ENCODE measurements at regions not wholly inside any gene's neighbourhood (a gene's known extent, or its start where the extent isn't known, plus 50 kb on each side); places are given as distances from the start of the nearest gene placed in this dataset.
"Not testable (repeated sequence)": the region's sequence is repeated elsewhere in the genome, so short reads cannot be mapped to it uniquely, and the experiment has no call there.

DNA sequence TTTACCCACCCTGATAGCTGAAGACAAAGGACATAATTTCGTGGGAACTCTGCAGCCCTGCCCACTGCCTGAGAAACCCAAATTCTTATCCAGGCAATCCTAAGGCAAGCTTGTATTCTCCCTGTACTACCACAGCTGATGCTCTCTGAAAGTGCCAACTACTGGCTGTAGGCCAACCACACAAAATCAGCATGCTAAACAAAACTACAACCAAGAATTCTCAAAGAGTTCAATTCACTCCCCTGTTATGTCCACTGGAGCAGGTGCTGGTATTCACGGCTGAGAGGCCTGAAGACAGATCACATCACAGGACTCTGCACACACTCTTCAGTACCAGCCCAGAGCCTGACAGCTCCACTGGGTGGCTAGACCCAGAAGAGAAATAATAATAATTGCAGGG, 375.9 kb upstream of the NDST4 start:
- no peak for DNase-seq (ENCODE audit: low read depth, low spot score)

GRCh38 chr4:115485402-115485801, 372.0 kb upstream of the NDST4 start:
- DNase-seq (ENCODE audit: low read depth, low spot score): no peak

DNA sequence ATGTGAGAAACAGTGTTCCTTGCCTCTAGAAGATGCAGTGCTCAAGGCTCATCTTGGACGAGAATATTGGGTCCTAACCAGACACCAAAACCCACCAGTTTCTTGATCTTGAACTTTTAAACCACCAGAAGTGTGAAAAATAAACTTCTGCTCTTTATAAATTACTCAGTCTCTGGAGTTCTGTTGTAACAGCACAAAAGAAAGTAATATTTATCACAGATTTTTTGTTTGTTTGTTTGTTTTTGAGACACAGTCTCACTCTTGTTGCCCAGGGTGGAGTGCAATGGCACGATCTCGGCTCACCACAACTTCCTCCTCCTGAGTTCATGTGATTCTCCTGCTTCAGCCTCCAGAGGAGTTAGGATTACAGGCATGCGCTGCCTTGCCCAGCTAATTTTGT, 371.1 kb upstream of the NDST4 start:
- no peak for DNase-seq (ENCODE audit: low read depth, low spot score)

GRCh38 chr4:115470763-115471162, 357.3 kb upstream of the NDST4 start:
- no peak for DNase-seq (ENCODE audit: low read depth, low spot score)

- DNase-seq (ENCODE audit: low read depth, low spot score): not testable (repeated sequence)
Measured at GRCh38 chr4:115459301-115459700, 345.9 kb upstream of the NDST4 start.

DNA sequence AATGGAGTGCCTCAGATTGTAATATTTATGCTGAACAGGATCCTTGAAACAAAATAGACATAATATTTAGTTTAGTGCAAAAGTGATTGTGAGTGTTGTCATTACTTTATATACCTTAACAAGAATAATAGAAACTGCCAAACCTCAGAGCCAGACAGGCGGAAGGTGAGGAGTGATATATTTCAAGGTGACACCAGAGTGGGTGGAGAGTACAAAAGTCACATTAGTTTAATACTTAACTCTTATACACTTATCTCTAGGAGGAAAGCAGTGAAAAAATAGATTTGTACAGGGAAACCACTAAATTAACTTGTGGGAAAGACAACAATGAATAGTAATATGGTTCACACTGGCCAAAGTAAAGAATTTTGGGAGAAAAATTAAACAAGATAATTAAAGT, 342.8 kb upstream of the NDST4 start:
- no peak for DNase-seq (ENCODE audit: low read depth, low spot score)

GRCh38 chr4:115454228-115454627, 340.8 kb upstream of the NDST4 start:
- no peak for DNase-seq (ENCODE audit: low read depth, low spot score)

DNA sequence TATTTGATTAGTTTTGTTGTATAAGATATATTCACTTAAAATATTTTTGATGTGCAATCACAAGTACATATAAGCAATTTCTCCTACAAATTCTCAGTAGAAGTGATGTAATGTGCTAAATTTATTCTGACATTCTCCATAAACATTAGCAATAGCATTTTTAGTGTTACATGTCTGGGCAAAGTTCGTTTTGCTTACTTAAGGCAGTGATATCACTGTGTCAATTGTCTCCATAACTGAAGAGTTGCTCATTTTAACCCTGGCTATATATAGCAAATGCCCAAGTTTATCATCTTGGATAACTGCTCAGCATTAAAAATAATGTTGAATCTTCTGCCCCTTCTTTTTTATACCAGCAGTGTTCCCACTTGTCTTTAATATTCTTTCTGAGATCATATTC, 340.0 kb upstream of the NDST4 start:
- no peak for DNase-seq (ENCODE audit: low read depth, low spot score)

- not testable (repeated sequence) for DNase-seq (ENCODE audit: low read depth, low spot score)
Measured at GRCh38 chr4:115452229-115452628, 338.8 kb upstream of the NDST4 start.

DNA sequence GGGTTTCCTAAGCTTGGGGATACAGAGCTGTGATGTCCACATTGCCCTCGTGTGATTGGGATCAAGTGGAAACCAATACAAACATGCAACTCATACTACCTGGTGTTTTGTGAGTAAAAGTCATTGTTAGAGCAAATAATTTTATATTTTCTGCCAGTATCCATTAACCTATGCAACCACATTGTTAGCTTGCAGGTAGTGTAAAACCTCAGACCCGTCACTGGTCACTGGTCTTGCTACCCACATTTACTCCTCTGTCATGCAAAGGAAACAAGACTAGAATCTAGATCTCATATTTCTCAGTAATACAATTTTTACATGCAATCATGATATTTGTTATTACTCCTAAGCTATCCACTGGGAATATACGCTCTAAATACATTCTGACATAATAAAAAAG, 324.3 kb upstream of the NDST4 start:
- no peak for DNase-seq (ENCODE audit: low read depth, low spot score)

GRCh38 chr4:115433491-115433890, 320.1 kb upstream of the NDST4 start:
- no peak for DNase-seq (ENCODE audit: low read depth, low spot score)

DNA sequence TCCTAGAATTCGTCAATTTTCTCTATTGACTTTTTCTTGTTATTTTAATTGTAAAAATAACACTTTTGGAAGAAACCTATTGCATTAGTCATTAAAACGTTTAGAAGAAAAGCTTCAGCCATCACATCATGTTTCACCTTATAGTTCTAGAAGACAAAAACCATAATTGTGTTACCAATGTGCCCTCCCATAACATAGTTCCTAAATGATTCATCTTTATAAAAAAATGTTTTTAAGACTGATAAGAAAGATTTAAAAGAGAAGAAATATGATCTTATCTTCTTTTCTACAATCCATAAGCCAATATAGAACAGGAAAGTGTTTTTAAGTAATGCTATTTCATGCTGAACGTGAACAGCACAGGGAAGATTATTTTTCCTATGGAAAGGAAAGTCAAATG, 316.6 kb upstream of the NDST4 start:
- DNase-seq (ENCODE audit: low read depth, low spot score): no peak

GRCh38 chr4:115428455-115428854, 315.0 kb upstream of the NDST4 start:
- no peak for DNase-seq (ENCODE audit: low read depth, low spot score)

- no peak for DNase-seq (ENCODE audit: low read depth, low spot score)
Measured at GRCh38 chr4:115424852-115425251, 311.4 kb upstream of the NDST4 start.

DNA sequence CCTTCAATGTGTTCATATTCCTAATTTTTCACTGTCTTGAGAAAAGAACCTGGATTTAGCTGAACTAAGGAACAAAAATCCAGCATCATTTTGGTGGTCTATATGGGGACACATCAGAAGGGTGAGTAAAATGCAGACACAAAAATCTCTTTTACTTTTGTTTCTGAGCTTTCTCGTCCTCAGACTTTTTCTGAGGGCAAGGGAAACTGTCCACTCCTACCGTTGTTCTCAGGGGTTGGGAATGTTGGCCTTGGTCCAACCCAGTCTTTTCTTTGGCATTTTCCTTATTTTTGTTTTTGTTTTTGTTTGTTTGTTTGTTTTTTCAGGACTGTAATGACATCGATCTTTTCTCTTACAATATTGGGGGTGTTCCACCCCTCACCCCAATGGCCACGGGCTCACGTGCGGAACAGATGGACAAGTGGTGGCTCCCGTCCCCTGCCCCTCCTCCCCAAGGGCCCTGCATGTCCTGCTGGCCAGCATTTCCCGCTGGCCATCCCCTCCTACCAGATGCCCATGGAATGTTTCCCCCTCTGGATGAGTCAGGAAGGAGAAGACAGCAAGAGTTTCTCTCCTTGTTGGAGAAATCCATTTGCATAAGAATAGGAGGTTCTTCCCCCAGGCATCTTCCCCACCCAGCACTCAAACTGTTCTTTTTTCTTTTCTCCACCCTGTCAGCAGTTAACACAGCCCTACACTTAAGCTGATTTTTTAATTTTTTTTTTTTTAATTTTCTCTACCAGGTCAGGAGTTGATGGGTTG, 305.4 kb upstream of the NDST4 start:
- DNase-seq (ENCODE audit: low read depth, low spot score): peak; percentile 12

GRCh38 chr4:115396034-115396433, 282.6 kb upstream of the NDST4 start:
- DNase-seq (ENCODE audit: low read depth, low spot score): no peak

DNA sequence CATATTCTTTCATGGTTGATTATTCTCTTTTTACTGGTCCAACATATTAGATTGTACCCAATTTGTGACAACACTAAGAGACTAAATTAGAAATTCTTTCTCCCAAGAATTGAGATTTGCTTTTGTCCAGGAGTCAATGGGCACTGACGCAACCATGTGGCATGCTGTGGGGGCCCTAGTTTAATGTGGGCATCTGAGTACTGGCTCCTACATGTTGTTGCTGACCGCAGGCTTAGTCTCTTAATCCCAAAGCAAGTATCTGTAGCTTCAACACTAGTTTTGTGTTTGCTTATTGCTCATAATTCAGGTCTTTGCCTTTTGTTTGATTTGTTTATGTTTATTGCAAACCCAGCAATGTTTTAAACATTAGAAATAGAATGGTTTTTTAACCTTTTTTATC, 263.4 kb upstream of the NDST4 start:
- DNase-seq (ENCODE audit: low read depth, low spot score): no peak

GRCh38 chr4:115374621-115375020, 261.2 kb upstream of the NDST4 start:
- no peak for DNase-seq (ENCODE audit: low read depth, low spot score)

DNA sequence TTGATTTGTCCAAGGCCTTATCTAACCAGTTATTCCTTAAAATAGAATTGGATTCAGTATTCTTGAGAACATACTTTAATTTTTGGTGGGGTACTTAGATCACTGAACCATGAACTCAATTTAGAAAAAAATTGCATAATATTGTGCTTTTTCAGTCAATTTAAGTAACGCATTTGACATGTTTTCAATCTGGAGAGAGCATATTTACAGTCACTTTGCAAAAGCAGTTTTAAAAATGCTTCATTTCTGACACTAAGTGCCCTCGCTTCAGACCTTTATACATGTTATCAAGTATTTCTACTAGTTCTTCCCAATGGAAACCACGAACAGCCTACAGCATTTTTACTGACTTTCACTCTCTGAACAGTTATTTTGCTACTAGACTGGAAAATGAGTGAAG, 257.1 kb upstream of the NDST4 start:
- DNase-seq (ENCODE audit: low read depth, low spot score): no peak

DNA sequence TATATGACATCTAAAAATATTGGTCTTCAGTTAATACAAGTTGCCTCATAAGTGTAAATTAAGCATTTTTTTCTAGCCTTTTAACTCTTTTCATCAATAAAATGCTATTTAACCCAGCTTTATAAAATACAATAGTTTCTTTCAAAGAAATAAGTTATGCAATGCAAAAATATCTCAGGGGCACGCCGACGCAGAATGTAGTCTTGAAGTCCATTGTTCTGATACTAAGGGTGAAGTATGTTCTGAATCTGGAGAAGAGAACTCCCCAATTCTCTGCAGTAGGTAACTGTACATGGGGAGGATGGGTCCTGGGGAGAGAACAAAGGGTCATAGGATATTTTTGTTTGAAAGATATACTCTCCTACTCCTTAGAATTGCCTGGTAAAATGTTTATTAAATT, 256.6 kb upstream of the NDST4 start:
- no peak for DNase-seq (ENCODE audit: low read depth, low spot score)

GRCh38 chr4:115366390-115366789, 253.0 kb upstream of the NDST4 start:
- no peak for DNase-seq (ENCODE audit: low read depth, low spot score)

DNA sequence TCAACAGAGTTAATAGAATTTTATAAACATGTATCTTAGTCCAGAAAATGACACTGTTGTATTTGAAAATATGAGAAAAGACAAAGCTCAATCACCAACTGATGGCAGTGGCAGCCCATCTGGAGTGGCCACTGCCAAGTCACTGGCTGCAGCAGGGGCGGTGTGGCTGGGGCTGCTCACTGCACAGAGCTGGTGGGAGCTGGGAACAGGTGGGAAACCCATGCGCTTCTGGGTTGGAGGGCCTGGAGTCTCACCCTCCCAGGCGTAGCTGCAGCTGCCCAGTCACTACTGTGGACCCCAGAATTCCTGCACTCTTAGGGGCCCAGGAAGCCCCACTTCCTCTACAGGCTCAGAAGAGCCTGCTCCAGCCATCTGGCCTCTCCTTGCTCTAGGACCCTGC, 251.8 kb upstream of the NDST4 start:
- DNase-seq (ENCODE audit: low read depth, low spot score): no peak

DNA sequence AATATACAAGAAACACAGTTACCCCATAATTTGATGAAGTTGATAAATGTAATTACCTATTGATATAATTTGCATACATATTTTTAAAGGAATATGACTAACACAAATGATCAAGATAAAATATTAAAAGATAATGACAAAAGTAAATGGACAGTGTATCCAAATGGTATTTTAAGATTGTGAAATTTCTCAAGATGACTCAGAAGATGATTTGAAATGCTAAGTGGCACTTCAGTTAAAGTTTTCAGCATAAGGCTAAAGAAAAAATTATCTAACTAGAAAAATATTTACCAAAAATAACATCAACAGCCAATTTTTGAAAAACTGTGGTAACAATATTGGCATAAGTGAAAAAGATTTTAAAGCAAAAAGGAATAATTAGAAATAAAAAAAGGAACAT, 248.4 kb upstream of the NDST4 start:
- no peak for DNase-seq (ENCODE audit: low read depth, low spot score)

DNA sequence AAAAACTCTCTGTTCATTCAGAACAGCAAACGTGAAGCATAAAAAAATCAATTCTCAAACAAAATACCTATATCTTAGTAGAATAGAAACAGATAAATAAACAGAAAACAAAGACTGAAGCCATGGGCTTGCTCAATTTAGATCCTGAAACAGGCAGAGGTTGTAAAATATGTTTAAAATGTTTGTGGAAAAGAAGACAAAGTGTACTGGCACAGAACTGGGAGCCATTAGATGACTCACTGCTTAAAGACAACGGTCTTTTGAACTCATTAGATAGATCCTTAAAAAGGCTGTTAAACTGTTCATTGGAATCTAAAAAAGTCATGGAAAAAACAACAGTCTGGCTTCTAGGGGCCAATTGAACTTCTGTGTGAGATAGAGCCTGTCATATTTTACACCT, 247.0 kb upstream of the NDST4 start:
- DNase-seq (ENCODE audit: low read depth, low spot score): no peak

All from iPS DF 19.7 (cell line).